ENCODE measurements at regions not wholly inside any gene's neighbourhood (a gene's known extent, or its start where the extent isn't known, plus 50 kb on each side); places are given as distances from the start of the nearest gene placed in this dataset.

GRCh38 chr11:39174196-39174595 is 2285.3 kb downstream of the LRRC4C start:
- Histone ChIP-seq H3K27me3 (replicated peaks; ENCODE audit: insufficient read depth) (no peaks in the 10 kb centered on the region), H3K27ac (no peak overlapping the region), H3K36me3 (no peaks in the 10 kb centered on the region), H3K4me1 (replicated peaks) (no peaks in the 10 kb centered on the region), H3K9me3 (no peaks in the 10 kb centered on the region), H3K4me3 (no peak overlapping the region)
- intact Hi-C loops (cut with DNase I): no loop called here
- no peak for DNase-seq (ENCODE audit: low spot score)
- no peak for TF ChIP-seq POLR2AphosphoS5 (IDR thresholded peaks at IDR 0.05)
- TF ChIP-seq, protein P1, sequence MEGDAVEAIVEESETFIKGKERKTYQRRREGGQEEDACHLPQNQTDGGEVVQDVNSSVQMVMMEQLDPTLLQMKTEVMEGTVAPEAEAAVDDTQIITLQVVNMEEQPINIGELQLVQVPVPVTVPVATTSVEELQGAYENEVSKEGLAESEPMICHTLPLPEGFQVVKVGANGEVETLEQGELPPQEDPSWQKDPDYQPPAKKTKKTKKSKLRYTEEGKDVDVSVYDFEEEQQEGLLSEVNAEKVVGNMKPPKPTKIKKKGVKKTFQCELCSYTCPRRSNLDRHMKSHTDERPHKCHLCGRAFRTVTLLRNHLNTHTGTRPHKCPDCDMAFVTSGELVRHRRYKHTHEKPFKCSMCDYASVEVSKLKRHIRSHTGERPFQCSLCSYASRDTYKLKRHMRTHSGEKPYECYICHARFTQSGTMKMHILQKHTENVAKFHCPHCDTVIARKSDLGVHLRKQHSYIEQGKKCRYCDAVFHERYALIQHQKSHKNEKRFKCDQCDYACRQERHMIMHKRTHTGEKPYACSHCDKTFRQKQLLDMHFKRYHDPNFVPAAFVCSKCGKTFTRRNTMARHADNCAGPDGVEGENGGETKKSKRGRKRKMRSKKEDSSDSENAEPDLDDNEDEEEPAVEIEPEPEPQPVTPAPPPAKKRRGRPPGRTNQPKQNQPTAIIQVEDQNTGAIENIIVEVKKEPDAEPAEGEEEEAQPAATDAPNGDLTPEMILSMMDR (IDR thresholded peaks at IDR 0.05): no peak
- TF ChIP-seq POLR2A (IDR thresholded peaks at IDR 0.05): no peak

DNA sequence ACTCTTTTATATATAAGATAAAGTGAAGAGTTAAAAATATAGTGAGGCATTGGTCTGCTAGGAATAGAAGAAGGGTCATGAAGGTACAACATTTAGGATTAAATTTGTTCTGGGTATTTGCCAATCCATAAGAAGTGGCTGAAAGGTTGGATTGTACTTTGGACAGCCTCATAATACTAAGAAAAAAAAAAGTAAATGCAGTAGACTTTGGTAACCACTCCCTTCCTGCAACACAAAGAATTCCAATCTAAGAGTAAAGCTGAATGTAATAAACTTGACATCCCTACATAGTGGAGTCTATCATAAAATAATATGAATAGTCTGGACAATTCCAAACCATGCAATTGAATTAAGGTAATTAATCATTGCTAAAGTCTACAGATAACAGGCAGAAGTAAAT is 2294.4 kb downstream of the LRRC4C start:
- intact Hi-C loops (cut with DNase I): no loop called here

GRCh38 chr11:39149214-39149613 is 2310.2 kb downstream of the LRRC4C start:
- H3K27ac ChIP-seq: no peak overlapping the region
- 77% methylated on average over 1 of the region's 1 CpG for WGBS
- intact Hi-C loops (cut with DNase I): no loop called here
- TF ChIP-seq POLR2AphosphoS5 (IDR thresholded peaks at IDR 0.05) (no peak), POLR2A (IDR thresholded peaks at IDR 0.05) (no peak)
- TF ChIP-seq, protein P1 (IDR thresholded peaks at IDR 0.05): no peak
- no peak for DNase-seq (ENCODE audit: low spot score)
- no peaks in the 10 kb centered on the region for H3K27me3 ChIP-seq (replicated peaks; ENCODE audit: insufficient read depth)
- H3K36me3 ChIP-seq: no peaks in the 10 kb centered on the region
- no peaks in the 10 kb centered on the region for H3K4me1 ChIP-seq (replicated peaks)
- H3K9me3 ChIP-seq: no peaks in the 10 kb centered on the region
- no peak overlapping the region for H3K4me3 ChIP-seq

More for the DNA sequence above, 2294.4 kb downstream of the LRRC4C start:
- Histone ChIP-seq H3K36me3 (no peaks in the 10 kb centered on the region), H3K4me3 (no peak overlapping the region), H3K27ac (no peak overlapping the region), H3K4me1 (replicated peaks) (no peaks in the 10 kb centered on the region), H3K27me3 (replicated peaks; ENCODE audit: insufficient read depth) (no peaks in the 10 kb centered on the region), H3K9me3 (no peaks in the 10 kb centered on the region)
- TF ChIP-seq POLR2AphosphoS5 (IDR thresholded peaks at IDR 0.05) (no peak), POLR2A (IDR thresholded peaks at IDR 0.05) (no peak)
- TF ChIP-seq, protein P1 (IDR thresholded peaks at IDR 0.05): no peak
- DNase-seq (ENCODE audit: low spot score): no peak

DNA sequence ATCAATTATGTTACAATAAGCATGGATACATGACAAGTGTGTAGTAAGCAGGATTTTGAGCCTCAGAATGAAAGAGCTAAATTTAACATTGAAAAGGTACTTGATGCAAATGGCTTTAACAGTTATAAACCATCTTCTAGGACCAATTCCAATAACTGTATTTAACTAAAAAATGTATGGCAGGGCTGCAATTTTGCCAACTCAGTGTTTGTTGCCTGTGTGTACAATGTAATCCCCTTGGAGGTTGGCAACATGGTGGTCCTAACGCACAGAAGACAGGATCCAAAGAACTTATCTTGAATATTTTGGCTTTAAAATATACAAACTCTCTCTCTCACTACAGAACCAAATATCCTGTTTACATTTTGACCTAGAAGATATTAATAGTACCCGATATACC is 2314.1 kb downstream of the LRRC4C start:
- H3K9me3 ChIP-seq: no peaks in the 10 kb centered on the region
- WGBS: 89% methylated on average over 2 of the region's 2 CpGs
- no peak for DNase-seq (ENCODE audit: low spot score)
- intact Hi-C loops (cut with DNase I): no loop called here
- no peak overlapping the region for H3K4me3 ChIP-seq
- no peaks in the 10 kb centered on the region for H3K36me3 ChIP-seq
- no peaks in the 10 kb centered on the region for H3K4me1 ChIP-seq (replicated peaks)
- TF ChIP-seq POLR2AphosphoS5 (IDR thresholded peaks at IDR 0.05): no peak
- TF ChIP-seq, protein P1 (IDR thresholded peaks at IDR 0.05): no peak
- TF ChIP-seq POLR2A (IDR thresholded peaks at IDR 0.05): no peak
- no peaks in the 10 kb centered on the region for H3K27me3 ChIP-seq (replicated peaks; ENCODE audit: insufficient read depth)
- no peak overlapping the region for H3K27ac ChIP-seq

DNA sequence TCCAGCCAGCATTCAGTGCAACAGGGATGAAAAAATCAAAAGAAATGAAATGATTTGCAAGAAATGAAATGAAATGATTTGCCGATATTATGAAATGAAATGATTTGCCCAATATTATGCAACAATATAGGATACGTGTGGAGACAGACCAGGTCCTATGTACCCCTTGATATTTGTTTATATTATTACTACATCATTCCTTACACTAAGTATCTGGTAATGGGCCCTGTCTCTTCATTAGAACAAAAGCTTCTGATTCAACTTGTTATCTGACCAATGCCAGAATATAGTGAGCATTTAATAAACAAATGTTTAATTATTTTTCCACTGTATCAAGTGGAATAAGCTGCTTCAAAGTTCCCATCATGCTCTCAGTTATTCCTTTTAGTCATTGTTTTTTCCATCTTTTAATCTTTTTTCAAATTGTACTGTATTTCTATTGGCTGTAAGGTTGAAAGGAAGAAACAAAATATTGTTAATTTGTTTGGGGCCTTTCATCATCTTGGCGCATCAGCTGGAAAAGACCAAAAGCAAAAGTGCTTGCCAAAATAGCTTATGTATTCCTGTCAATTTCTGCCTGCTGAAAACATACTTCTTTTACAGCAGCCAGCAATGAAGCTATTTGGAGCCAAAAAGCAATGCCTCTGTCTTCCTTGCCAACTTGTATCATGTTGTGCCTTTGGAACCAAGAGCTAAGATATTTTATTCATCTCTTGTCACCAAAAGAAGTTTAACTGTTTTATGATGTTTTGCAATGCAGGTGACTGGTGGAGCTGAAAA is 2314.9 kb downstream of the LRRC4C start:
- Histone ChIP-seq H3K4me1 (replicated peaks) (no peaks in the 10 kb centered on the region), H3K36me3 (no peaks in the 10 kb centered on the region), H3K9me3 (no peaks in the 10 kb centered on the region), H3K4me3 (no peak overlapping the region), H3K27me3 (replicated peaks; ENCODE audit: insufficient read depth) (no peaks in the 10 kb centered on the region), H3K27ac (no peak overlapping the region)
- DNase-seq (ENCODE audit: low spot score): no peak
- WGBS: 78% methylated on average over 3 of the region's 3 CpGs
- intact Hi-C loops (cut with DNase I): no loop called here
- TF ChIP-seq POLR2A (IDR thresholded peaks at IDR 0.05) (no peak), POLR2AphosphoS5 (IDR thresholded peaks at IDR 0.05) (no peak)
- TF ChIP-seq, protein P1 (IDR thresholded peaks at IDR 0.05): no peak
